ENCODE measurements at regions not wholly inside any gene's neighbourhood (a gene's known extent, or its start where the extent isn't known, plus 50 kb on each side); places are given as distances from the start of the nearest gene placed in this dataset.

GRCh38 chr7:108736221-108736891 is 166.7 kb downstream of the DNAJB9 start:
- Mint-ChIP-seq H3K27me3 (peaks cover 2% of the 10 kb centered on the region), H3K27ac (no peak overlapping the region), H3K4me1 (no peaks in the 10 kb centered on the region), H3K36me3 (ENCODE audit: low read depth) (no peaks in the 10 kb centered on the region), H3K9me3 (no peaks in the 10 kb centered on the region), H3K4me3 (no peak overlapping the region)
- intact Hi-C loops (cut with micrococcal nuclease): no loop called here
- ATAC-seq (ENCODE audit: low read depth): no peak
- ChIA-PET POLR2A (no interaction called here), CTCF (no interaction called here)
- no peak for DNase-seq
- TF ChIP-seq CTCF (IDR thresholded peaks at IDR 0.05): no peak

GRCh38 chr7:108770981-108771745 is 201.5 kb downstream of the DNAJB9 start:
- TF ChIP-seq CTCF (IDR thresholded peaks at IDR 0.05): no peak
- Mint-ChIP-seq H3K27me3 (no peaks in the 10 kb centered on the region), H3K4me1 (no peaks in the 10 kb centered on the region), H3K4me3 (no peak overlapping the region), H3K27ac (no peak overlapping the region), H3K36me3 (ENCODE audit: low read depth) (no peaks in the 10 kb centered on the region), H3K9me3 (no peaks in the 10 kb centered on the region)
- no peak for ATAC-seq (ENCODE audit: low read depth)
- intact Hi-C loops (cut with micrococcal nuclease): no loop called here
- no peak for DNase-seq
- ChIA-PET POLR2A (no interaction called here), CTCF (no interaction called here)

GRCh38 chr7:108771853-108772252 is 202.2 kb downstream of the DNAJB9 start:
- ATAC-seq (ENCODE audit: low read depth) (no peak), DNase-seq (no peak)
- Mint-ChIP-seq H3K27ac (no peak overlapping the region), H3K4me3 (no peak overlapping the region), H3K4me1 (no peaks in the 10 kb centered on the region), H3K36me3 (ENCODE audit: low read depth) (no peaks in the 10 kb centered on the region), H3K27me3 (no peaks in the 10 kb centered on the region), H3K9me3 (no peaks in the 10 kb centered on the region)
- POLR2A ChIA-PET: no interaction called here
- CTCF ChIA-PET: no interaction called here
- intact Hi-C loops (cut with micrococcal nuclease): no loop called here
- no peak for TF ChIP-seq CTCF (IDR thresholded peaks at IDR 0.05)

- no peak for ATAC-seq (ENCODE audit: low read depth)
- ChIA-PET CTCF (no interaction called here), POLR2A (no interaction called here)
- no peak for TF ChIP-seq CTCF (IDR thresholded peaks at IDR 0.05)
- Mint-ChIP-seq H3K4me1 (no peaks in the 10 kb centered on the region), H3K27me3 (no peaks in the 10 kb centered on the region), H3K9me3 (no peaks in the 10 kb centered on the region), H3K4me3 (no peak overlapping the region), H3K36me3 (ENCODE audit: low read depth) (no peaks in the 10 kb centered on the region), H3K27ac (no peak overlapping the region)
- no peak for DNase-seq
- intact Hi-C loops (cut with micrococcal nuclease): no loop called here
Measured at GRCh38 chr7:108777966-108778365, 208.3 kb downstream of the DNAJB9 start.

- CTCF ChIA-PET: no interaction called here
- no peaks in the 10 kb centered on the region for H3K36me3 Mint-ChIP-seq (ENCODE audit: low read depth)
- no peak overlapping the region for H3K4me3 Mint-ChIP-seq
- H3K9me3 Mint-ChIP-seq: peaks cover 16% of the 10 kb centered on the region
- intact Hi-C loops (cut with micrococcal nuclease): no loop called here
- H3K27ac Mint-ChIP-seq: no peak overlapping the region
- TF ChIP-seq CTCF (IDR thresholded peaks at IDR 0.05): no peak
- POLR2A ChIA-PET: no interaction called here
- ATAC-seq (ENCODE audit: low read depth) (no peak), DNase-seq (no peak)
- no peaks in the 10 kb centered on the region for H3K4me1 Mint-ChIP-seq
- H3K27me3 Mint-ChIP-seq: no peaks in the 10 kb centered on the region
Measured at GRCh38 chr7:108789451-108789850, 219.8 kb downstream of the DNAJB9 start.
